ENCODE measurements at regions not wholly inside any gene's neighbourhood (a gene's known extent, or its start where the extent isn't known, plus 50 kb on each side); places are given as distances from the start of the nearest gene placed in this dataset.
"Not testable (repeated sequence)": the region's sequence is repeated elsewhere in the genome, so short reads cannot be mapped to it uniquely, and the experiment has no call there.

DNA sequence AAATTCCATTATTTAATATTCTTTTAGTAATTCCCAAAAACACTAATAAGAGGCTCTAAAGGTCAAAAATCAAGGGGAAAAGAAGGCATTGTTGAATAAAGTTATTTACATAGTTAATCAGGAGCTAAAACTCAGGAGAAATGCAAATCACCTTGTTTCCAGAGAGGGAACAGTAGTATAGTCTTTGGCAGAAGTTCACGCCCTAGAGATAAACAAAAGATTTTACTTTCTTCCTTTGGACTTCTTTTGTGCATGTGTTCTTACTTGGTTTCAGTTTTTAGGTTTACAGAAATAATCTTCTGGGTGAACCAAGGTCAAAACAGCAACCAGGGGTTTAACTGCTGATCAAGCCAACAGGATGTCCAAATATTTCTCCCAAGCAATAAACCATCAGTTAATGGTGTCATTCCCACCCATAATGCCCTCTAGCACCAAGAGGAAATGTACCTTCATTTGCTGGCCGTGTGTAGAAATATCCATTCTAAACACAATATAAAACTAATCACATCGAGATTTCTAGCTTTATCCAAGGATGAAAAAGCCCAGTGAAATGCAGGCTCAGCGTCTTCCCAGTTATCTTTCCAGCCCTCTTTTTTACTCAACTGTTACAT, 518.8 kb upstream of the SOX9 start:
- Histone ChIP-seq H3K9me3 (ENCODE audit: low read length) (no peaks in the 10 kb centered on the region), H3K27ac (ENCODE audit: low read depth, low read length) (no peak overlapping the region), H3K36me3 (ENCODE audit: insufficient read depth, low read length) (no peaks in the 10 kb centered on the region), H3K27me3 (ENCODE audit: insufficient read depth, low read length, poor library complexity, severe bottlenecking) (no peaks in the 10 kb centered on the region), H3K4me1 (ENCODE audit: insufficient read depth, low read length) (no peaks in the 10 kb centered on the region), H3K4me3 (ENCODE audit: low read length) (no peak overlapping the region)
- peaks cover 0 to 13% (median 2%) of the 10 kb centered on the region in 5 donors for H3K9me3 Mint-ChIP-seq
- no peaks in the 10 kb centered on the region for H3K27me3 Mint-ChIP-seq
- DNase-seq = no peak
- no peaks in the 10 kb centered on the region for H3K36me3 Mint-ChIP-seq
- H3K4me3 Mint-ChIP-seq = no peak overlapping the region
- no peak overlapping the region for H3K27ac Mint-ChIP-seq
- H3K4me1 Mint-ChIP-seq = no peaks in the 10 kb centered on the region
- ChIA-PET CTCF (no interaction called here), POLR2A (no interaction called here)

DNA sequence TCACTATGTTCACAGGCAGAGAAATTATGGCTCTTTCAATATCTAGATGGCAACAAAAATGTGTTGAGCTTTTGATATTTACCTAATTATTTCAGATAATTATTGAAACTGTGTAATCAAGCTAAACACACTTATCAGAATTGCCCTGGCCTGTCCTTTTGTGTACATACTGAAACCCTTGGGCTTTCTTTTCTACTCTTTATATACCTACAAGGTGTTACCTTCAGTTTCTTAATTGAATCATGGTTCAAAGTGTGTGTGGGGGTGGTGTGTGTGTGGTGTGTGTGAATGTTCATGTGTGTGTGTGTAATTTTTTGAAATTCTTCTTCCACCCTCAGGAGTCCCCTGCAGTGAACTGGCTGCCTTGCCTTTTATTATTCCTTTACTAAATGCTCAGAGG, 506.8 kb upstream of the SOX9 start:
- CTCF ChIA-PET = no interaction called here
- no peaks in the 10 kb centered on the region for H3K4me1 ChIP-seq (ENCODE audit: insufficient read depth, low read length)
- no peaks in the 10 kb centered on the region for H3K36me3 ChIP-seq (ENCODE audit: insufficient read depth, low read length)
- no peaks in the 10 kb centered on the region for H3K9me3 ChIP-seq (ENCODE audit: low read length)
- H3K27ac Mint-ChIP-seq = no peak overlapping the region
- POLR2A ChIA-PET = no interaction called here
- peaks cover 6 to 30% (median 17%) of the 10 kb centered on the region in 5 donors for H3K9me3 Mint-ChIP-seq
- H3K4me3 ChIP-seq (ENCODE audit: low read length) = no peak overlapping the region
- no peak overlapping the region for H3K4me3 Mint-ChIP-seq
- H3K27me3 ChIP-seq (ENCODE audit: insufficient read depth, low read length, poor library complexity, severe bottlenecking) = no peaks in the 10 kb centered on the region
- H3K27me3 Mint-ChIP-seq = no peaks in the 10 kb centered on the region
- no peak for DNase-seq
- H3K36me3 Mint-ChIP-seq = no peaks in the 10 kb centered on the region
- H3K4me1 Mint-ChIP-seq = no peaks in the 10 kb centered on the region
- no peak overlapping the region for H3K27ac ChIP-seq (ENCODE audit: low read depth, low read length)

DNA sequence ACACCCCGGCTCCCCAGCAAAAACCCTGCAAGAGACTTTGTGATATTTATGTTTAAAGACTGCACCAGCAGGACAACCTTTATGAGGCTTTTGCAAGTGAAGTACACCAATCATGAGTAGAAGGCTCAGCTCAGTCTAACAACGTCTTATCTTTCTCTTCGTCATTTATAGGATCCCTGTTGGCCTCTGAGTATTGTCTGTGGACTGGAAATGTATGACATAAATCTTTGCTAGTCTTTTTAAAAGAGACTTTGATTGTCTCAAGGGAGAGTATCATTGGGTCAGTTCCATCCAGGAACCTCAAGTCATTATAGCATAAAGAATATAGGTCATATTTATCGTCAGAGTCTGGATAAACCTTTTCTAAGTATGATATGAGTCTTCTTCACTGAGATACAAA, 505.0 kb upstream of the SOX9 start:
- H3K27me3 ChIP-seq (ENCODE audit: insufficient read depth, low read length, poor library complexity, severe bottlenecking) = no peaks in the 10 kb centered on the region
- H3K4me1 Mint-ChIP-seq = no peaks in the 10 kb centered on the region
- no peak overlapping the region for H3K27ac ChIP-seq (ENCODE audit: low read depth, low read length)
- ChIA-PET POLR2A (no interaction called here), CTCF (no interaction called here)
- no peak overlapping the region for H3K4me3 ChIP-seq (ENCODE audit: low read length)
- H3K4me3 Mint-ChIP-seq = no peak overlapping the region
- no peaks in the 10 kb centered on the region for H3K36me3 Mint-ChIP-seq
- H3K27ac Mint-ChIP-seq = no peak overlapping the region
- H3K9me3 ChIP-seq (ENCODE audit: low read length) = no peaks in the 10 kb centered on the region
- no peak for DNase-seq
- no peaks in the 10 kb centered on the region for H3K27me3 Mint-ChIP-seq
- no peaks in the 10 kb centered on the region for H3K4me1 ChIP-seq (ENCODE audit: insufficient read depth, low read length)
- peaks cover 6 to 42% (median 20%) of the 10 kb centered on the region in 5 donors for H3K9me3 Mint-ChIP-seq
- H3K36me3 ChIP-seq (ENCODE audit: insufficient read depth, low read length) = no peaks in the 10 kb centered on the region

DNA sequence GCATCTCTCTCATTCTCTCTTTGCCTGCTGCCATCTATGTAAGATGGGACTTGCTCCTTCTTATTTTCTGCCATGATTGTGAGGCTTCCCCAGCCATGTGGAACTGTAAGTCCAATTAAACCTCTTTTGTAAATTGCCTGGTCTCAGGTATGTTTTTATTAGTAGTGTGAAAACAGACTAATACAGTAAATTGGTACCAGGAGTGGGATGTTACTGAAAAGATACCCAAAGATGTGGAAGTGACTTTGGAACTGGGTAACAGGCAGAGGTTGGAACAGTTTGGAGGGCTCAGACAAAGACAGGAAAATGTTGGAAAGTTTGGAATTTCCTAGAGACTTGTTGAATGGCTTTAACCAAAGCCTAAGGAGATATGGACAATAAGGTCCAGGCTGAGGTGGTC, 503.1 kb upstream of the SOX9 start:
- H3K4me3 ChIP-seq (ENCODE audit: low read length); H3K4me1 ChIP-seq (ENCODE audit: insufficient read depth, low read length); H3K36me3 Mint-ChIP-seq; H3K27ac Mint-ChIP-seq; CTCF ChIA-PET; H3K27me3 Mint-ChIP-seq; H3K27ac ChIP-seq (ENCODE audit: low read depth, low read length); H3K36me3 ChIP-seq (ENCODE audit: insufficient read depth, low read length); POLR2A ChIA-PET; H3K4me1 Mint-ChIP-seq; H3K4me3 Mint-ChIP-seq; H3K9me3 ChIP-seq (ENCODE audit: low read length); H3K27me3 ChIP-seq (ENCODE audit: insufficient read depth, low read length, poor library complexity, severe bottlenecking); DNase-seq: not testable (repeated sequence)
- H3K9me3 Mint-ChIP-seq = peaks cover 6 to 42% (median 16%) of the 10 kb centered on the region in 5 donors

DNA sequence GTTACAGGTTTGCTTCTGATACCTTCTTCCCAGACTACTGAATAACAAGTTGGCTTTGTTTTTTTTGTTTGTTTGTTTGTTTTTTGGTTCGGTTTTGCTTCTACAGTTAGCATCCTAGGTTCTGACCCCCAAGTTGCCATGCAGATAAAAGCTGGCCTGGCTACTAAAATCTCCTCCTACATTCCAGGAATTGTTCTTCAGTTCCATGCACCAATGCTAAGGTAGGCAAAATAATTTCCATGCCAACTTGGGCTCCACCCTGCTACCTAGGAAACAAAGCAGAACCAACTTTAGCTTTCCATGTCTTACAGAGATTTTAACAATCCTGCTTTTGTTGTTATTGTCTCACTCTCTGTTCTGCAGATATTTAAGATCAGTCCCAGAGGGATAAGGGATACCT, 495.5 kb upstream of the SOX9 start:
- no peak overlapping the region for H3K27ac Mint-ChIP-seq
- CTCF ChIA-PET = no interaction called here

DNA sequence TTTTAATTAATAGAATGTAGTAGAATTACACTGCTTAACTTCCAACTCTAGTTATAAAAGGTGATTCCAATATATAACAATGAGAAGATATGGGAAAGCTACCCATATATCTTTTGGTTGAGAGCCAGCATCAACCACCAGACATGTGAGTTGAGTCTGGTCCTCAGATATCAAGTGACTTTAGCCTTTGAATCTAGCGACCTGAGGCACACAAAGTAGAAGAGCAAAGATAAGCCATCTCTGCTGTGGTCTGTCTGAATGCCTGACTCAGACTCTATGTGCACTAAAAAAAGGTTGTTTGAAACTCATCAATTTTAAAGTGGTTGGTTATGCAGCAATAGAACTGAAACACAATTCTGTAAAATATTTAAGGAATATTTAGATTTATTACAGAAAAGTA, 492.5 kb upstream of the SOX9 start:
- Mint-ChIP-seq H3K9me3 (peaks cover 0 to 19% (median 2%) of the 10 kb centered on the region in 5 donors), H3K4me3 (no peak overlapping the region), H3K27me3 (no peaks in the 10 kb centered on the region), H3K4me1 (no peaks in the 10 kb centered on the region), H3K27ac (no peak overlapping the region), H3K36me3 (no peaks in the 10 kb centered on the region)
- H3K27me3 ChIP-seq (ENCODE audit: insufficient read depth, low read length, poor library complexity, severe bottlenecking) = no peaks in the 10 kb centered on the region
- no peaks in the 10 kb centered on the region for H3K36me3 ChIP-seq (ENCODE audit: insufficient read depth, low read length)
- POLR2A ChIA-PET = no interaction called here
- H3K9me3 ChIP-seq (ENCODE audit: low read length) = no peaks in the 10 kb centered on the region
- no peak overlapping the region for H3K4me3 ChIP-seq (ENCODE audit: low read length)
- no peak overlapping the region for H3K27ac ChIP-seq (ENCODE audit: low read depth, low read length)
- no peak for DNase-seq
- CTCF ChIA-PET = no interaction called here
- H3K4me1 ChIP-seq (ENCODE audit: insufficient read depth, low read length) = no peaks in the 10 kb centered on the region

More for the DNA sequence above, 495.5 kb upstream of the SOX9 start:
- H3K9me3 Mint-ChIP-seq = peaks cover 0 to 30% (median 12%) of the 10 kb centered on the region in 5 donors
- no peak overlapping the region for H3K27ac ChIP-seq (ENCODE audit: low read depth, low read length)
- H3K36me3 ChIP-seq (ENCODE audit: insufficient read depth, low read length) = no peaks in the 10 kb centered on the region
- H3K36me3 Mint-ChIP-seq = no peaks in the 10 kb centered on the region
- no peak overlapping the region for H3K4me3 ChIP-seq (ENCODE audit: low read length)
- no peak overlapping the region for H3K4me3 Mint-ChIP-seq
- no peaks in the 10 kb centered on the region for H3K9me3 ChIP-seq (ENCODE audit: low read length)
- no peaks in the 10 kb centered on the region for H3K27me3 ChIP-seq (ENCODE audit: insufficient read depth, low read length, poor library complexity, severe bottlenecking)
- H3K4me1 Mint-ChIP-seq = no peaks in the 10 kb centered on the region
- no peaks in the 10 kb centered on the region for H3K4me1 ChIP-seq (ENCODE audit: insufficient read depth, low read length)
- no peak for DNase-seq
- no peaks in the 10 kb centered on the region for H3K27me3 Mint-ChIP-seq
- POLR2A ChIA-PET = no interaction called here

DNA sequence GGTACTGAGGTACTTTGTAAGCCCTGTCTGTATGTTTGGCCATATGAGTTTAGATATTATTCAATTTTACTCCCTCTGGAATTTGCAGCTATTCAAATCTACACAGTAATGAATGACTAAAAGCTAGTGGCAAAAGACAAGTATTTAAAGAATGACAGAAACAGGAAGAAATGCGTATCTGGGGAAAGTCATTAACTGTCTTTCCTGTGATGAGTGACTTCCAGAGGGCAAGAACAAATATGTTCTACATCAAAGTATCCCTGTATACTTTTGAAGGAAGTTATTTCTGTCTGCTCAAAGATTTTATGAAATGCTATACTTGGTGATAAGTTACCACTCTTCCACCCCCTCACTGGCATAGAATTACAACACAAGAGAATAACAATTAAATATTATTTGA, 489.3 kb upstream of the SOX9 start:
- Histone ChIP-seq H3K36me3 (ENCODE audit: insufficient read depth, low read length) (no peaks in the 10 kb centered on the region), H3K4me1 (ENCODE audit: insufficient read depth, low read length) (no peaks in the 10 kb centered on the region), H3K9me3 (ENCODE audit: low read length) (no peaks in the 10 kb centered on the region), H3K27ac (ENCODE audit: low read depth, low read length) (no peak overlapping the region), H3K4me3 (ENCODE audit: low read length) (no peak overlapping the region), H3K27me3 (ENCODE audit: insufficient read depth, low read length, poor library complexity, severe bottlenecking) (no peaks in the 10 kb centered on the region)
- Mint-ChIP-seq H3K4me1 (no peaks in the 10 kb centered on the region), H3K27ac (no peak overlapping the region), H3K36me3 (no peaks in the 10 kb centered on the region), H3K4me3 (no peak overlapping the region), H3K27me3 (no peaks in the 10 kb centered on the region), H3K9me3 (peaks cover 0 to 15% (median 4%) of the 10 kb centered on the region in 5 donors)
- no peak for DNase-seq
- CTCF ChIA-PET = no interaction called here
- POLR2A ChIA-PET = no interaction called here

DNA sequence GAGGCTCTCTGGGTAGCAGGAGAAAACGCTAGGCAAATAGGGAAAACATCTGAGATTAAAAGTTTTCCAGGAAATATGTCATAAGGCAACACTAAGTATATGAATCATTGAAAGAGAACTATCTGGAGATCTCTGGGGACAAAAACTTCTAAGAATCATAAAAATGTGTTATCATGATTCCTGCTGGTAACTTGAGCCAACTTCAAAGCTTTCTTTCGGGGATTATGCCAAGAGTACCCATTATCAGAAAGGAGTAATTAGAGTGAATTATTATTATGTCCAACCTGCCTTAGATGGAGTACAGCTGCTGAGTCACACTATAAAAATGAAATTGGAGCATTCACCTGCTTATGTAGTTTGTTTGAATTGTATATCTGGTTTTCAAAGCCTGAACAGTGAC, 488.5 kb upstream of the SOX9 start:
- H3K4me1 Mint-ChIP-seq = no peaks in the 10 kb centered on the region

DNA sequence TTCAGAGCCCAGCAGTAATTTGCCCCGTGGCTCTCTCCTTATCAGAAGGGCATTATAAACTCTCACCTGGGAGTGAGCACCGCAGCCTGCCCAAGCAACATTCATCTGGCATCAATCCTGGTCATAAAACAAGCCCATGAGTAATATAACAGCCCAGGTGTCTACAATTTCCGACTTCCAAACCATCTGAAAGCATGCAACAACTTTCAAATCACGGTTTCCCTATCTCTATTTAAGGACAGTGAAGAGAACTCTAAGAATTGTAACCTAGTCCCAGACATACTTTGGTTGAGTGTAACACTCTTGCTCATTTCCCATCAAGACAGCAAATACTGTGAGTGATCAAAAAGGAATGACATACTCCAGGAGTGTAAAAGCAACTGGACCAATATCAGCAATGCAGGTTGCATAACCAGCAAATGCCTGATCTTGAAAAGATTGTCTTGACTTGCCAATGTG, 487.4 kb upstream of the SOX9 start:
- H3K4me1 ChIP-seq (ENCODE audit: insufficient read depth, low read length) = no peaks in the 10 kb centered on the region
- H3K36me3 ChIP-seq (ENCODE audit: insufficient read depth, low read length) = no peaks in the 10 kb centered on the region
- DNase-seq = no peak
- no peaks in the 10 kb centered on the region for H3K27me3 ChIP-seq (ENCODE audit: insufficient read depth, low read length, poor library complexity, severe bottlenecking)
- CTCF ChIA-PET = no interaction called here
- Mint-ChIP-seq H3K9me3 (peaks cover 0 to 10% (median 9%) of the 10 kb centered on the region in 5 donors), H3K27me3 (no peaks in the 10 kb centered on the region), H3K4me3 (no peak overlapping the region), H3K36me3 (no peaks in the 10 kb centered on the region), H3K4me1 (no peaks in the 10 kb centered on the region), H3K27ac (no peak overlapping the region)
- H3K4me3 ChIP-seq (ENCODE audit: low read length) = no peak overlapping the region
- no peaks in the 10 kb centered on the region for H3K9me3 ChIP-seq (ENCODE audit: low read length)
- H3K27ac ChIP-seq (ENCODE audit: low read depth, low read length) = no peak overlapping the region
- POLR2A ChIA-PET = no interaction called here

More for the DNA sequence above, 488.5 kb upstream of the SOX9 start:
- ChIA-PET POLR2A (no interaction called here), CTCF (no interaction called here)
- Mint-ChIP-seq H3K4me3 (no peak overlapping the region), H3K27ac (no peak overlapping the region), H3K36me3 (no peaks in the 10 kb centered on the region), H3K9me3 (peaks cover 0 to 12% (median 4%) of the 10 kb centered on the region in 5 donors), H3K27me3 (no peaks in the 10 kb centered on the region)
- Histone ChIP-seq H3K36me3 (ENCODE audit: insufficient read depth, low read length) (no peaks in the 10 kb centered on the region), H3K9me3 (ENCODE audit: low read length) (no peaks in the 10 kb centered on the region), H3K4me3 (ENCODE audit: low read length) (no peak overlapping the region), H3K27me3 (ENCODE audit: insufficient read depth, low read length, poor library complexity, severe bottlenecking) (no peaks in the 10 kb centered on the region), H3K27ac (ENCODE audit: low read depth, low read length) (no peak overlapping the region), H3K4me1 (ENCODE audit: insufficient read depth, low read length) (no peaks in the 10 kb centered on the region)
- DNase-seq = no peak

Measured in CD8-positive, alpha-beta memory T cell (primary cell).